ENCODE measurements at regions not wholly inside any gene's neighbourhood (a gene's known extent, or its start where the extent isn't known, plus 50 kb on each side); places are given as distances from the start of the nearest gene placed in this dataset.

GRCh38 chr10:3573498-3573897 lies 211.5 kb downstream of the KLF6 start:
- Mint-ChIP-seq H3K9me3 (ENCODE audit: low read depth) (no peaks in the 10 kb centered on the region), H3K4me3 (ENCODE audit: low read depth) (no peak overlapping the region), H3K4me1 (ENCODE audit: low read depth) (no peaks in the 10 kb centered on the region), H3K27me3 (peaks cover 11% of the 10 kb centered on the region), H3K36me3 (ENCODE audit: insufficient read depth) (no peaks in the 10 kb centered on the region), H3K27ac (no peak overlapping the region)
- DNase-seq (ENCODE audit: low spot score, unreplicated experiment): no peak
- TF ChIP-seq, protein P1, sequence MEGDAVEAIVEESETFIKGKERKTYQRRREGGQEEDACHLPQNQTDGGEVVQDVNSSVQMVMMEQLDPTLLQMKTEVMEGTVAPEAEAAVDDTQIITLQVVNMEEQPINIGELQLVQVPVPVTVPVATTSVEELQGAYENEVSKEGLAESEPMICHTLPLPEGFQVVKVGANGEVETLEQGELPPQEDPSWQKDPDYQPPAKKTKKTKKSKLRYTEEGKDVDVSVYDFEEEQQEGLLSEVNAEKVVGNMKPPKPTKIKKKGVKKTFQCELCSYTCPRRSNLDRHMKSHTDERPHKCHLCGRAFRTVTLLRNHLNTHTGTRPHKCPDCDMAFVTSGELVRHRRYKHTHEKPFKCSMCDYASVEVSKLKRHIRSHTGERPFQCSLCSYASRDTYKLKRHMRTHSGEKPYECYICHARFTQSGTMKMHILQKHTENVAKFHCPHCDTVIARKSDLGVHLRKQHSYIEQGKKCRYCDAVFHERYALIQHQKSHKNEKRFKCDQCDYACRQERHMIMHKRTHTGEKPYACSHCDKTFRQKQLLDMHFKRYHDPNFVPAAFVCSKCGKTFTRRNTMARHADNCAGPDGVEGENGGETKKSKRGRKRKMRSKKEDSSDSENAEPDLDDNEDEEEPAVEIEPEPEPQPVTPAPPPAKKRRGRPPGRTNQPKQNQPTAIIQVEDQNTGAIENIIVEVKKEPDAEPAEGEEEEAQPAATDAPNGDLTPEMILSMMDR (IDR thresholded peaks at IDR 0.05; ENCODE audit: unreplicated experiment): no peak

DNA sequence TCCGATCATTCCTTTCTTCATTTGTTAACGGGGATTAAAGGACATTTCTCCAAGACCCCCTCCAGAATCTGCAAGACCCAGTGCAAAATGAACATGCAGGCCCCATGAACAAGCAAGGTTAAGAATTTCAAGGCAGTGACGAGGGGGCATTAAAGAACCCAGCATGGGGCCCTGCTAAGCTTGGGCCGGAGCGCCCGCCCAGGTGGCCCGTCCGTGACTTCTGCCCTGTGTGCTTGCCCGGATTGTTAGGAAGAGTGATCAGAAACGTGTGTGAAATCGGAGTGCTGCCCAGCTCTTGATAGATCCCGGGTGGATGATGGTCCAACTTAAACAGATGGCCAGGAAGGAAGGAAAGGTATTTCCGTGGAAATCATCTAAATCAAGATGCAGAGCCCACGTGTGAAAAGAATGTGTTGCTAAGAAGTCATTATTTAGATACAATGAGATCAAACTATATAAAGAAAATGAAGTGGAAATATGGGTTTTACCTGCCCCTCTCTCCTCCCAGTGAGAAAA lies 213.6 kb downstream of the KLF6 start:
- H3K4me1 Mint-ChIP-seq (ENCODE audit: low read depth): no peaks in the 10 kb centered on the region
- no peak overlapping the region for H3K27ac Mint-ChIP-seq
- peaks cover 11% of the 10 kb centered on the region for H3K27me3 Mint-ChIP-seq
- H3K9me3 Mint-ChIP-seq (ENCODE audit: low read depth): no peaks in the 10 kb centered on the region
- H3K4me3 Mint-ChIP-seq (ENCODE audit: low read depth): no peak overlapping the region
- DNase-seq (ENCODE audit: low spot score, unreplicated experiment): no peak
- TF ChIP-seq, protein P1 (IDR thresholded peaks at IDR 0.05; ENCODE audit: unreplicated experiment): no peak
- no peaks in the 10 kb centered on the region for H3K36me3 Mint-ChIP-seq (ENCODE audit: insufficient read depth)

DNA sequence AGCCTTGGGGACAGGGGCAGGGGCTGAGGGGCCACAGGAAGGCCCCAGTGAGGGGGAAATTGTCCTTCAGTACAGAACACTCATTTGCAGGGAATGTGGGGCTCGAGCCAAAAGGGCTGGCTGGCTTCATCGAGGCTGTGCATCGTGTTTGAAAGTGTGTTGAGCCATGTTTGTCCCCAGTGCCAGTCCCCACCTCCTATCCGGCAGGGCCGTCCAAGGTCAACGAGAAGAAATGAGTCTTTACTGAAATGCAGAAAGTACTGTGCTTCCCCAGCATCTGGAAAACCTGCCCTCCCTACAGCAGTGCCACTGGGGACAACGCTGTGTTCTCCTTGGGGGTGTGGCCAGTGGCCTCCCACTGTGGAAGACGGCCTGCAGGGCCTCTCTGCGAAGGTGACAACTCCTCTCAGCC lies 214.1 kb downstream of the KLF6 start:
- Mint-ChIP-seq H3K27ac (no peak overlapping the region), H3K9me3 (ENCODE audit: low read depth) (no peaks in the 10 kb centered on the region), H3K27me3 (peaks cover 11% of the 10 kb centered on the region), H3K36me3 (ENCODE audit: insufficient read depth) (no peaks in the 10 kb centered on the region), H3K4me3 (ENCODE audit: low read depth) (no peak overlapping the region), H3K4me1 (ENCODE audit: low read depth) (no peaks in the 10 kb centered on the region)
- TF ChIP-seq, protein P1 (IDR thresholded peaks at IDR 0.05; ENCODE audit: unreplicated experiment): no peak
- DNase-seq (ENCODE audit: low spot score, unreplicated experiment): no peak

DNA sequence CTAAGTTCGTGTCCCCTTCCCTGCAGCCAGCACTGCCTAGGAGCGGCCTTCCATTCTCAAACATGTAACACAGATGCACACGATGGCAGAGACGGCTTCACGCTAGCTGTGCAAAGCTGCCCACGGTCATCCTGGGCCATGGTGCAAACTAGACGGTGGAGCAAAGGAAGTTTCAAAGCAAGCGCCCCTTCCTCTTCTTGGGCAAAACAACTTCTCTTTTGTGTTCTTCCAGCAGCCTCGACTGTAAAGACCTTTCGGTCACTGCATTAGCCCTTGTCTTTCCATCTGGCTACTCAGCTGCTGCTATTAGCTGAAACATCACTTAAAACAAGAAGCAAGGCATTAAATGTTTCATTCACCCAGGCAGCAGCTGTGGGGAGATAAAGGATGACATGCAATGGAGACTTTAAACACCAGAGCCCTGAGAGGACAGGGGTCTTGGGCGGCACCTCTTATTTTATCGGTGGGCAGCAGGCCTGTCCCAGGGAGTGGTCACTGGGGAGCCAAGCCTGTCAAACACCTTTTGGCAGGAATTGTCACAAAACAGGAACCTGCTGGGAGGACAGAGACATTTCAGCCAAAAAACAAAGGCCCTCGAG lies 214.8 kb downstream of the KLF6 start:
- Mint-ChIP-seq H3K27ac (no peak overlapping the region), H3K4me3 (ENCODE audit: low read depth) (no peak overlapping the region), H3K27me3 (peaks cover 11% of the 10 kb centered on the region), H3K4me1 (ENCODE audit: low read depth) (no peaks in the 10 kb centered on the region), H3K36me3 (ENCODE audit: insufficient read depth) (no peaks in the 10 kb centered on the region), H3K9me3 (ENCODE audit: low read depth) (no peaks in the 10 kb centered on the region)
- DNase-seq (ENCODE audit: low spot score, unreplicated experiment): no peak
- TF ChIP-seq, protein P1 (IDR thresholded peaks at IDR 0.05; ENCODE audit: unreplicated experiment): no peak

GRCh38 chr10:3568983-3569382 lies 216.0 kb downstream of the KLF6 start:
- no peaks in the 10 kb centered on the region for H3K4me1 Mint-ChIP-seq (ENCODE audit: low read depth)
- no peaks in the 10 kb centered on the region for H3K9me3 Mint-ChIP-seq (ENCODE audit: low read depth)
- H3K27me3 Mint-ChIP-seq: peaks cover 11% of the 10 kb centered on the region
- no peak overlapping the region for H3K4me3 Mint-ChIP-seq (ENCODE audit: low read depth)
- TF ChIP-seq, protein P1 (IDR thresholded peaks at IDR 0.05; ENCODE audit: unreplicated experiment): no peak
- DNase-seq (ENCODE audit: low spot score, unreplicated experiment): no peak
- H3K27ac Mint-ChIP-seq: no peak overlapping the region
- H3K36me3 Mint-ChIP-seq (ENCODE audit: insufficient read depth): no peaks in the 10 kb centered on the region
